HCT116 (cell line): ENCODE measurements at regions not wholly inside any gene's neighbourhood (a gene's known extent, or its start where the extent isn't known, plus 50 kb on each side); places are given as distances from the start of the nearest gene placed in this dataset.
"Not testable (repeated sequence)": the region's sequence is repeated elsewhere in the genome, so short reads cannot be mapped to it uniquely, and the experiment has no call there.

Experiments used
- CBX3 ChIP-seq: IDR thresholded peaks from 2 replicates; pipeline ENCODE4 v1.6.1; 2012; ENCODE audit warnings: low read depth
- CTCF ChIP-seq, 3 experiments: fragments of 200-600 bp in 1 of 3; sonication (generic) in 1 of 3; IDR thresholded peaks in 2 of 3; conservative IDR thresholded peaks in 1 of 3; 2 replicates each; pipeline ENCODE4 v1.5.1; 2012 to 2017; ENCODE audit warnings: low read depth in 2 of 3, low read length in 2 of 3, antibody characterized with exemption in 1 of 3, borderline replicate concordance in 1 of 3, control low read depth in 1 of 3, mild to moderate bottlenecking in 1 of 3, mixed read lengths in 1 of 3, mixed run types in 1 of 3, moderate library complexity in 1 of 3; ENCODE audit not compliant: insufficient read depth in 1 of 3
- EGR1 ChIP-seq: IDR thresholded peaks from 2 replicates; pipeline ENCODE4 v1.6.1; 2012; ENCODE audit warnings: low read depth
- ELF1 ChIP-seq: IDR thresholded peaks from 2 replicates; pipeline ENCODE4 v1.6.1; 2012; ENCODE audit warnings: low read depth, borderline replicate concordance
- EZH2 ChIP-seq: fragments of 200-600 bp; sonication (generic); IDR thresholded peaks from 2 replicates; pipeline ENCODE4 v1.6.1; 2017; ENCODE audit warnings: antibody characterized with exemption, mixed run types
- JUND ChIP-seq: IDR thresholded peaks from 2 replicates; pipeline ENCODE4 v1.6.1; 2012
- POLR2A ChIP-seq: IDR thresholded peaks from 2 replicates; pipeline ENCODE4 v1.7.0; 2011; ENCODE audit warnings: borderline replicate concordance; ENCODE audit not compliant: insufficient read depth, insufficient read length; ENCODE audit errors: extremely low read depth
- RAD21 ChIP-seq: IDR thresholded peaks from 2 replicates; pipeline ENCODE4 v1.6.1; 2012; ENCODE audit warnings: low read depth, mild to moderate bottlenecking
- ZBTB33 ChIP-seq: IDR thresholded peaks from 2 replicates; pipeline ENCODE4 v1.6.1; 2011; ENCODE audit warnings: mild to moderate bottlenecking, low read length, moderate library complexity; ENCODE audit not compliant: insufficient replicate concordance; ENCODE audit errors: extremely low read depth
- TF ChIP-seq, protein P1 (sequence below): IDR thresholded peaks from 2 replicates; pipeline ENCODE4 v1.6.1; 2012

DNA sequence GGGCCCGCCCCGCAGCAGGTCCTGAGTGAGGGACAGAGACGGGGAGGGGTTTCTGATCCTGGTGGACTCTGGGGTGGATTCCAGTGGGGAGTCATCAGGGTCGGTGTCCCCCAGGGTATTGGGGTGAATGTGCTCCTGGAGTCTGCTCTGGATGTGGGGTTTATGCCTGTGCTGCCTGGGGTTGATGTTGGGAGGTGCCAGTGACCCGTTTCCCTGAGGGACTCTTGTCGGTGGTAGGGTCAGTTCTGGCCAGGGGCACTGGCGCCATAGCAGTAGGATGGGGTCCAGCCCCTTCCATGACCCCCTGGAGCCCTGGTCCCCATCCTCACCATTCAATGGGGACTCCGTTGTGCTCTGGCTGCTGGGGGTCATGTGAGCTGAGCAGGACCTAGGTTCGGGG, 151.2 kb upstream of the POTEB2 start:
- not testable (repeated sequence) for TF ChIP-seq CTCF (IDR thresholded peaks at IDR 0.05 in 2 of 3, conservative IDR thresholded peaks at IDR 0.05 in 1 of 3; ENCODE audit: borderline replicate concordance in 1 of 3, insufficient read depth in 1 of 3, low read depth in 2 of 3, low read length in 2 of 3); RAD21; JUND; POLR2A; ZBTB33; EGR1; EZH2; ELF1; CBX3
- TF ChIP-seq, protein P1, sequence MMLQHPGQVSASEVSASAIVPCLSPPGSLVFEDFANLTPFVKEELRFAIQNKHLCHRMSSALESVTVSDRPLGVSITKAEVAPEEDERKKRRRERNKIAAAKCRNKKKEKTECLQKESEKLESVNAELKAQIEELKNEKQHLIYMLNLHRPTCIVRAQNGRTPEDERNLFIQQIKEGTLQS, result not testable (repeated sequence)
